ENCODE measurements at regions not wholly inside any gene's neighbourhood (a gene's known extent, or its start where the extent isn't known, plus 50 kb on each side); places are given as distances from the start of the nearest gene placed in this dataset.

GRCh38 chr18:6557770-6558248 is 143.1 kb upstream of the L3MBTL4 start:
- ChIA-PET POLR2A (no interaction called here), CTCF (interaction anchor here (0.9 to 1.8 kb wide), 2 partner anchors 10 to 15 kb away, joined by 3 to 8 read pairs; no protein-coding TSS in a partner anchor)
- no peak for TF ChIP-seq CTCF (IDR thresholded peaks at IDR 0.05; ENCODE audit: control extremely low read depth, extremely low read depth, low read depth, missing control alignments)
- DNase-seq (ENCODE audit: extremely low spot score), result no peak

GRCh38 chr18:6558446-6559156 is 143.9 kb upstream of the L3MBTL4 start:
- DNase-seq (ENCODE audit: extremely low spot score), result no peak
- ChIA-PET CTCF (interaction anchor here (0.9 kb wide), 1 partner anchor 10 kb away, joined by 3 read pairs; no protein-coding TSS in a partner anchor), POLR2A (no interaction called here)
- TF ChIP-seq CTCF (IDR thresholded peaks at IDR 0.05; ENCODE audit: control extremely low read depth, extremely low read depth, low read depth, missing control alignments), result no peak

GRCh38 chr18:6559296-6559695 is 144.6 kb upstream of the L3MBTL4 start:
- POLR2A ChIA-PET, result no interaction called here

GRCh38 chr18:6561016-6561415 is 146.3 kb upstream of the L3MBTL4 start:
- ChIA-PET CTCF (interaction anchor here (1.5 to 2.1 kb wide), 3 partner anchors 9 to 325 kb away, joined by 5 to 9 read pairs (median 6); no protein-coding TSS in a partner anchor), POLR2A (no interaction called here)
- no peak for DNase-seq (ENCODE audit: extremely low spot score)
- TF ChIP-seq CTCF (IDR thresholded peaks at IDR 0.05; ENCODE audit: control extremely low read depth, extremely low read depth, low read depth, missing control alignments), result no peak

More at GRCh38 chr18:6559296-6559695, 144.6 kb upstream of the L3MBTL4 start:
- TF ChIP-seq CTCF (IDR thresholded peaks at IDR 0.05; ENCODE audit: control extremely low read depth, extremely low read depth, low read depth, missing control alignments), result no peak
- DNase-seq (ENCODE audit: extremely low spot score), result no peak
- CTCF ChIA-PET, result no interaction called here

GRCh38 chr18:6561420-6561861 is 146.7 kb upstream of the L3MBTL4 start:
- TF ChIP-seq CTCF (IDR thresholded peaks at IDR 0.05; ENCODE audit: control extremely low read depth, extremely low read depth, low read depth, missing control alignments), result no peak
- ChIA-PET POLR2A (no interaction called here), CTCF (interaction anchor here (1.0 to 2.1 kb wide), 4 partner anchors 10 to 324 kb away, joined by 3 to 9 read pairs (median 6); no protein-coding TSS in a partner anchor)
- no peak for DNase-seq (ENCODE audit: extremely low spot score)

GRCh38 chr18:6561862-6562291 is 147.2 kb upstream of the L3MBTL4 start:
- DNase-seq (ENCODE audit: extremely low spot score), result no peak
- POLR2A ChIA-PET, result no interaction called here
- TF ChIP-seq CTCF (IDR thresholded peaks at IDR 0.05; ENCODE audit: control extremely low read depth, extremely low read depth, low read depth, missing control alignments), result no peak
- CTCF ChIA-PET, result interaction anchor here (1.0 to 2.1 kb wide), 4 partner anchors 10 to 324 kb away, joined by 3 to 9 read pairs (median 6); no protein-coding TSS in a partner anchor
